CD14-positive monocyte (primary cell): ENCODE measurements at regions not wholly inside any gene's neighbourhood (a gene's known extent, or its start where the extent isn't known, plus 50 kb on each side); places are given as distances from the start of the nearest gene placed in this dataset.

Experiments
- DNase-seq, 3 donors: peaks; one replicate each; pipeline ENCODE4 v3.0.0-alpha.2; 2011 to 2022
- H2AFZ ChIP-seq: 2 replicates; pipeline ENCODE4 v1.6.0; 2012; ENCODE audit warnings: mild to moderate bottlenecking, low read depth, low read length, inconsistent platforms; ENCODE audit not compliant: insufficient read depth, poor library complexity, severe bottlenecking
- H3K27ac ChIP-seq, 2 donors: 1 replicate in 1 of 2; 2 replicates in 1 of 2; pipeline ENCODE4 v1.5.1; 2012 to 2013; ENCODE audit warnings: low read length in 2 of 2, control low read depth in 1 of 2, inconsistent platforms in 1 of 2, low read depth in 1 of 2, mild to moderate bottlenecking in 1 of 2
- H3K27me3 ChIP-seq, 2 donors: one replicate each; pipeline versions ENCODE4 v1.6.0 to v1.6.1; 2011 to 2013; ENCODE audit warnings: low read length in 2 of 2; ENCODE audit not compliant: control insufficient read depth in 2 of 2, insufficient read depth in 2 of 2
- H3K36me3 ChIP-seq, 2 donors: replicated peaks in 1 of 2; 1 replicate in 1 of 2; 2 replicates in 1 of 2; pipeline versions ENCODE4 v1.5.1 to v1.6.1; 2012 to 2013; ENCODE audit warnings: low read length in 2 of 2, control low read depth in 1 of 2, inconsistent platforms in 1 of 2, mild to moderate bottlenecking in 1 of 2; ENCODE audit not compliant: insufficient read depth in 2 of 2, control insufficient read depth in 1 of 2
- H3K4me1 ChIP-seq, 2 donors: 1 replicate in 1 of 2; 2 replicates in 1 of 2; pipeline versions ENCODE4 v1.5.1 to v1.6.1; 2012 to 2013; ENCODE audit warnings: low read length in 2 of 2, control low read depth in 1 of 2, inconsistent platforms in 1 of 2, mild to moderate bottlenecking in 1 of 2, moderate library complexity in 1 of 2; ENCODE audit not compliant: insufficient read depth in 2 of 2, control insufficient read depth in 1 of 2
- H3K4me2 ChIP-seq: replicated peaks from 2 replicates; pipeline ENCODE3; 2012; ENCODE audit warnings: low read length, moderate library complexity, mild to moderate bottlenecking; ENCODE audit not compliant: poor library complexity, severe bottlenecking; ENCODE audit errors: extremely low read depth
- H3K4me3 ChIP-seq, 3 experiments: fragments of 200-600 bp in 1 of 3; sonication (generic) in 1 of 3; replicated peaks in 1 of 3; 1 replicate in 2 of 3; 2 replicates in 1 of 3; pipeline ENCODE4 v1.5.1; 2011 to 2013; ENCODE audit warnings: low read length in 3 of 3, mild to moderate bottlenecking in 3 of 3, control low read depth in 2 of 3, low read depth in 2 of 3, inconsistent platforms in 1 of 3, moderate library complexity in 1 of 3
- H3K79me2 ChIP-seq: 2 replicates; pipeline ENCODE4 v1.6.0; 2012; ENCODE audit warnings: mild to moderate bottlenecking, control low read depth, inconsistent platforms, low read length, moderate library complexity; ENCODE audit not compliant: insufficient read depth
- H3K9ac ChIP-seq: 2 replicates; pipeline ENCODE4 v1.6.0; 2017; ENCODE audit warnings: low read length, mild to moderate bottlenecking; ENCODE audit not compliant: insufficient read depth, poor library complexity, severe bottlenecking
- H3K9me3 ChIP-seq, 2 donors: replicated peaks in 1 of 2; 1 replicate in 1 of 2; 2 replicates in 1 of 2; pipeline versions ENCODE4 v1.5.1 to v1.6.1; 2012 to 2013; ENCODE audit warnings: low read length in 2 of 2, control low read depth in 1 of 2; ENCODE audit not compliant: control insufficient read depth in 1 of 2, insufficient read depth in 1 of 2
- H4K20me1 ChIP-seq: 2 replicates; pipeline ENCODE4 v1.6.0; 2012; ENCODE audit warnings: mild to moderate bottlenecking, low read length, control low read depth, moderate library complexity; ENCODE audit not compliant: insufficient read depth
- H3K27ac Mint-ChIP-seq, 7 donors: one replicate each; pipeline ENCODE4 v1.8.0; 2020; ENCODE audit warnings: mild to moderate bottlenecking in 7 of 7, mixed read lengths in 7 of 7, moderate library complexity in 6 of 7, inconsistent platforms in 2 of 7
- H3K27me3 Mint-ChIP-seq, 3 donors: one replicate each; pipeline ENCODE4 v1.8.0; 2021 to 2022; ENCODE audit warnings: low read depth in 3 of 3, mild to moderate bottlenecking in 3 of 3, mixed read lengths in 3 of 3, moderate library complexity in 3 of 3, inconsistent platforms in 1 of 3
- H3K36me3 Mint-ChIP-seq, 2 donors: one replicate each; pipeline ENCODE4 v1.8.0; 2020; ENCODE audit warnings: mixed read lengths in 2 of 2, inconsistent platforms in 1 of 2, mild to moderate bottlenecking in 1 of 2
- H3K4me1 Mint-ChIP-seq: one replicate; pipeline ENCODE4 v1.8.0; 2020; ENCODE audit warnings: mild to moderate bottlenecking, mixed read lengths
- H3K4me3 Mint-ChIP-seq, 2 donors: one replicate each; pipeline ENCODE4 v1.8.0; 2020; ENCODE audit warnings: mild to moderate bottlenecking in 2 of 2, mixed read lengths in 2 of 2, moderate library complexity in 1 of 2
- H3K9me3 Mint-ChIP-seq, 7 donors: one replicate each; pipeline ENCODE4 v1.8.0; 2020 to 2022; ENCODE audit warnings: mixed read lengths in 7 of 7, mild to moderate bottlenecking in 6 of 7, moderate library complexity in 6 of 7, inconsistent platforms in 2 of 7
- CTCF ChIP-seq: fragments of 200-600 bp; IDR thresholded peaks from one replicate; pipeline ENCODE4 v1.8.0; 2022; ENCODE audit warnings: antibody characterized with exemption, mild to moderate bottlenecking
- WGBS: methylation state at CpG from one replicate; pipeline ENCODE4 v1.1.5; 2013; ENCODE audit warnings: missing lambda C conversion rate; ENCODE audit not compliant: insufficient coverage; 5-methylcytosine and 5-hydroxymethylcytosine counted together
- intact Hi-C, 2 donors: fragments of 100-400 bp; cut with micrococcal nuclease; formaldehyde crosslinking; loops; one replicate each; pipeline versions ENCODE4 v1.15.0 to v1.15.1; 2023

- no peak for TF ChIP-seq CTCF
Measured at GRCh38 chr7:68707159-68707558, 891.1 kb upstream of the AUTS2 start.

GRCh38 chr7:68707958-68708357 lies 890.3 kb upstream of the AUTS2 start:
- H3K9ac ChIP-seq = no peak overlapping the region
- H3K4me3 Mint-ChIP-seq = no peak overlapping the region
- no peak for DNase-seq
- no peak overlapping the region for H3K4me2 ChIP-seq
- H3K4me1 Mint-ChIP-seq = no peaks in the 10 kb centered on the region
- no peak overlapping the region for H3K4me3 ChIP-seq
- no peak overlapping the region for H3K27ac ChIP-seq
- TF ChIP-seq CTCF = no peak
- intact Hi-C loops = no loop called here
- WGBS = no CpG with 5 or more reads among the region's 6 CpGs
- H3K4me1 ChIP-seq = no peaks in the 10 kb centered on the region
- H3K9me3 Mint-ChIP-seq = peaks cover 10 to 46% (median 32%) of the 10 kb centered on the region in 7 donors
- no peaks in the 10 kb centered on the region for H3K79me2 ChIP-seq
- no peaks in the 10 kb centered on the region for H3K36me3 Mint-ChIP-seq
- H2AFZ ChIP-seq = no peak overlapping the region
- H3K27me3 ChIP-seq = no peaks in the 10 kb centered on the region
- H3K27me3 Mint-ChIP-seq = peaks cover 0 to 4% (median 2%) of the 10 kb centered on the region in 3 donors
- H4K20me1 ChIP-seq = no peaks in the 10 kb centered on the region
- peaks cover 44 to 53% of the 10 kb centered on the region in 2 donors for H3K9me3 ChIP-seq
- H3K27ac Mint-ChIP-seq = no peak overlapping the region
- no peaks in the 10 kb centered on the region for H3K36me3 ChIP-seq

More at GRCh38 chr7:68707159-68707558, 891.1 kb upstream of the AUTS2 start:
- Histone ChIP-seq H3K36me3 (no peaks in the 10 kb centered on the region), H4K20me1 (no peaks in the 10 kb centered on the region), H3K9ac (no peak overlapping the region), H3K4me1 (no peaks in the 10 kb centered on the region), H3K27me3 (no peaks in the 10 kb centered on the region), H3K79me2 (no peaks in the 10 kb centered on the region), H3K4me2 (no peak overlapping the region), H3K27ac (no peak overlapping the region), H3K9me3 (peaks cover 44 to 54% of the 10 kb centered on the region in 2 donors), H2AFZ (no peak overlapping the region), H3K4me3 (no peak overlapping the region)
- no peaks in the 10 kb centered on the region for H3K36me3 Mint-ChIP-seq
- H3K4me3 Mint-ChIP-seq = no peak overlapping the region
- no peak for DNase-seq
- H3K4me1 Mint-ChIP-seq = no peaks in the 10 kb centered on the region
- 95% methylated on average over 4 of the region's 5 CpGs for WGBS
- intact Hi-C loops = no loop called here
- peaks cover 0 to 4% (median 2%) of the 10 kb centered on the region in 3 donors for H3K27me3 Mint-ChIP-seq
- peaks cover 10 to 51% (median 34%) of the 10 kb centered on the region in 7 donors for H3K9me3 Mint-ChIP-seq
- H3K27ac Mint-ChIP-seq = no peak overlapping the region
